CD14-positive monocyte (primary cell): ENCODE measurements at regions not wholly inside any gene's neighbourhood (a gene's known extent, or its start where the extent isn't known, plus 50 kb on each side); places are given as distances from the start of the nearest gene placed in this dataset.

Source experiments
- DNase-seq, 3 donors: peaks; one replicate each; pipeline ENCODE4 v3.0.0-alpha.2; 2011 to 2022
- H2AFZ ChIP-seq: 2 replicates; pipeline ENCODE4 v1.6.0; 2012; ENCODE audit warnings: mild to moderate bottlenecking, low read depth, low read length, inconsistent platforms; ENCODE audit not compliant: insufficient read depth, poor library complexity, severe bottlenecking
- H3K27ac ChIP-seq, 2 donors: 1 replicate in 1 of 2; 2 replicates in 1 of 2; pipeline ENCODE4 v1.5.1; 2012 to 2013; ENCODE audit warnings: low read length in 2 of 2, control low read depth in 1 of 2, inconsistent platforms in 1 of 2, low read depth in 1 of 2, mild to moderate bottlenecking in 1 of 2
- H3K27me3 ChIP-seq, 2 donors: one replicate each; pipeline versions ENCODE4 v1.6.0 to v1.6.1; 2011 to 2013; ENCODE audit warnings: low read length in 2 of 2; ENCODE audit not compliant: control insufficient read depth in 2 of 2, insufficient read depth in 2 of 2
- H3K36me3 ChIP-seq, 2 donors: replicated peaks in 1 of 2; 1 replicate in 1 of 2; 2 replicates in 1 of 2; pipeline versions ENCODE4 v1.5.1 to v1.6.1; 2012 to 2013; ENCODE audit warnings: low read length in 2 of 2, control low read depth in 1 of 2, inconsistent platforms in 1 of 2, mild to moderate bottlenecking in 1 of 2; ENCODE audit not compliant: insufficient read depth in 2 of 2, control insufficient read depth in 1 of 2
- H3K4me1 ChIP-seq, 2 donors: 1 replicate in 1 of 2; 2 replicates in 1 of 2; pipeline versions ENCODE4 v1.5.1 to v1.6.1; 2012 to 2013; ENCODE audit warnings: low read length in 2 of 2, control low read depth in 1 of 2, inconsistent platforms in 1 of 2, mild to moderate bottlenecking in 1 of 2, moderate library complexity in 1 of 2; ENCODE audit not compliant: insufficient read depth in 2 of 2, control insufficient read depth in 1 of 2
- H3K4me2 ChIP-seq: replicated peaks from 2 replicates; pipeline ENCODE3; 2012; ENCODE audit warnings: low read length, moderate library complexity, mild to moderate bottlenecking; ENCODE audit not compliant: poor library complexity, severe bottlenecking; ENCODE audit errors: extremely low read depth
- H3K4me3 ChIP-seq, 3 experiments: fragments of 200-600 bp in 1 of 3; sonication (generic) in 1 of 3; replicated peaks in 1 of 3; 1 replicate in 2 of 3; 2 replicates in 1 of 3; pipeline ENCODE4 v1.5.1; 2011 to 2013; ENCODE audit warnings: low read length in 3 of 3, mild to moderate bottlenecking in 3 of 3, control low read depth in 2 of 3, low read depth in 2 of 3, inconsistent platforms in 1 of 3, moderate library complexity in 1 of 3
- H3K79me2 ChIP-seq: 2 replicates; pipeline ENCODE4 v1.6.0; 2012; ENCODE audit warnings: mild to moderate bottlenecking, control low read depth, inconsistent platforms, low read length, moderate library complexity; ENCODE audit not compliant: insufficient read depth
- H3K9ac ChIP-seq: 2 replicates; pipeline ENCODE4 v1.6.0; 2017; ENCODE audit warnings: low read length, mild to moderate bottlenecking; ENCODE audit not compliant: insufficient read depth, poor library complexity, severe bottlenecking
- H3K9me3 ChIP-seq, 2 donors: replicated peaks in 1 of 2; 1 replicate in 1 of 2; 2 replicates in 1 of 2; pipeline versions ENCODE4 v1.5.1 to v1.6.1; 2012 to 2013; ENCODE audit warnings: low read length in 2 of 2, control low read depth in 1 of 2; ENCODE audit not compliant: control insufficient read depth in 1 of 2, insufficient read depth in 1 of 2
- H4K20me1 ChIP-seq: 2 replicates; pipeline ENCODE4 v1.6.0; 2012; ENCODE audit warnings: mild to moderate bottlenecking, low read length, control low read depth, moderate library complexity; ENCODE audit not compliant: insufficient read depth
- H3K27ac Mint-ChIP-seq, 7 donors: one replicate each; pipeline ENCODE4 v1.8.0; 2020; ENCODE audit warnings: mild to moderate bottlenecking in 7 of 7, mixed read lengths in 7 of 7, moderate library complexity in 6 of 7, inconsistent platforms in 2 of 7
- H3K27me3 Mint-ChIP-seq, 3 donors: one replicate each; pipeline ENCODE4 v1.8.0; 2021 to 2022; ENCODE audit warnings: low read depth in 3 of 3, mild to moderate bottlenecking in 3 of 3, mixed read lengths in 3 of 3, moderate library complexity in 3 of 3, inconsistent platforms in 1 of 3
- H3K36me3 Mint-ChIP-seq, 2 donors: one replicate each; pipeline ENCODE4 v1.8.0; 2020; ENCODE audit warnings: mixed read lengths in 2 of 2, inconsistent platforms in 1 of 2, mild to moderate bottlenecking in 1 of 2
- H3K4me1 Mint-ChIP-seq: one replicate; pipeline ENCODE4 v1.8.0; 2020; ENCODE audit warnings: mild to moderate bottlenecking, mixed read lengths
- H3K4me3 Mint-ChIP-seq, 2 donors: one replicate each; pipeline ENCODE4 v1.8.0; 2020; ENCODE audit warnings: mild to moderate bottlenecking in 2 of 2, mixed read lengths in 2 of 2, moderate library complexity in 1 of 2
- H3K9me3 Mint-ChIP-seq, 7 donors: one replicate each; pipeline ENCODE4 v1.8.0; 2020 to 2022; ENCODE audit warnings: mixed read lengths in 7 of 7, mild to moderate bottlenecking in 6 of 7, moderate library complexity in 6 of 7, inconsistent platforms in 2 of 7
- WGBS: methylation state at CpG from one replicate; pipeline ENCODE4 v1.1.5; 2013; ENCODE audit warnings: missing lambda C conversion rate; ENCODE audit not compliant: insufficient coverage; 5-methylcytosine and 5-hydroxymethylcytosine counted together
- intact Hi-C, 2 donors: fragments of 100-400 bp; cut with micrococcal nuclease; formaldehyde crosslinking; loops; one replicate each; pipeline versions ENCODE4 v1.15.0 to v1.15.1; 2023
- TF ChIP-seq, protein P1 (sequence below): fragments of 200-600 bp; IDR thresholded peaks from one replicate; pipeline ENCODE4 v1.8.0; 2022; ENCODE audit warnings: antibody characterized with exemption, mild to moderate bottlenecking

DNA sequence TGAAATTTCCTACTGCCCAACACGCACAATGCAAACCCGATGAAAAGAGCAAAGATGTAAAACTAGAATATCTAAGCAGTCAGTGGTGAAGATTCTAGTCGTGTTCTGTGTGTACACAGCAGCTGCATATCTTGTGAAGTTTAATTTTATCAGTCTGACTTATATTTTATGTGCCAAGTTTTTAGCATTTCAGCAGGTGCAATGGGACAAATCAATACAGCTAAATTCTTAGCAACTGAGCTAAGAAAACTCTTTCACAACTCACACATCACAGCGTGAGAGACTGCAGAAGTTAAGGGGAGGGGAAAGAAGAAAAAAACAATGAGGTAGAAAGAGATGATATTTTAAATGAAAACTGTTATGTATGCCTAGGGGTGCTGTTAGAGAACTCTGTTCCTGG lies 164.9 kb upstream of the NEBL start:
- no peak overlapping the region for H3K27ac ChIP-seq
- H3K4me3 ChIP-seq, result no peak overlapping the region
- no peak overlapping the region for H3K9ac ChIP-seq
- intact Hi-C loops, result no loop called here
- H3K79me2 ChIP-seq, result no peaks in the 10 kb centered on the region
- peaks cover 0 to 12% (median 4%) of the 10 kb centered on the region in 7 donors for H3K9me3 Mint-ChIP-seq
- no peaks in the 10 kb centered on the region for H3K36me3 Mint-ChIP-seq
- no peaks in the 10 kb centered on the region for H3K36me3 ChIP-seq
- no peak overlapping the region for H3K4me2 ChIP-seq
- DNase-seq, result no peak
- H3K27me3 Mint-ChIP-seq, result peaks cover 0 to 7% (median 0%) of the 10 kb centered on the region in 3 donors
- H3K4me1 ChIP-seq, result no peaks in the 10 kb centered on the region
- H3K4me1 Mint-ChIP-seq, result no peaks in the 10 kb centered on the region
- H3K27me3 ChIP-seq, result peaks cover 0 to 2% of the 10 kb centered on the region in 2 donors
- no peak overlapping the region for H2AFZ ChIP-seq
- no peak overlapping the region for H3K27ac Mint-ChIP-seq
- no peak overlapping the region for H3K4me3 Mint-ChIP-seq
- TF ChIP-seq, protein P1, sequence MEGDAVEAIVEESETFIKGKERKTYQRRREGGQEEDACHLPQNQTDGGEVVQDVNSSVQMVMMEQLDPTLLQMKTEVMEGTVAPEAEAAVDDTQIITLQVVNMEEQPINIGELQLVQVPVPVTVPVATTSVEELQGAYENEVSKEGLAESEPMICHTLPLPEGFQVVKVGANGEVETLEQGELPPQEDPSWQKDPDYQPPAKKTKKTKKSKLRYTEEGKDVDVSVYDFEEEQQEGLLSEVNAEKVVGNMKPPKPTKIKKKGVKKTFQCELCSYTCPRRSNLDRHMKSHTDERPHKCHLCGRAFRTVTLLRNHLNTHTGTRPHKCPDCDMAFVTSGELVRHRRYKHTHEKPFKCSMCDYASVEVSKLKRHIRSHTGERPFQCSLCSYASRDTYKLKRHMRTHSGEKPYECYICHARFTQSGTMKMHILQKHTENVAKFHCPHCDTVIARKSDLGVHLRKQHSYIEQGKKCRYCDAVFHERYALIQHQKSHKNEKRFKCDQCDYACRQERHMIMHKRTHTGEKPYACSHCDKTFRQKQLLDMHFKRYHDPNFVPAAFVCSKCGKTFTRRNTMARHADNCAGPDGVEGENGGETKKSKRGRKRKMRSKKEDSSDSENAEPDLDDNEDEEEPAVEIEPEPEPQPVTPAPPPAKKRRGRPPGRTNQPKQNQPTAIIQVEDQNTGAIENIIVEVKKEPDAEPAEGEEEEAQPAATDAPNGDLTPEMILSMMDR, result no peak
- peaks cover 0 to 4% of the 10 kb centered on the region in 2 donors for H3K9me3 ChIP-seq
- 87% methylated on average over 3 of the region's 4 CpGs for WGBS
- H4K20me1 ChIP-seq, result no peaks in the 10 kb centered on the region

DNA sequence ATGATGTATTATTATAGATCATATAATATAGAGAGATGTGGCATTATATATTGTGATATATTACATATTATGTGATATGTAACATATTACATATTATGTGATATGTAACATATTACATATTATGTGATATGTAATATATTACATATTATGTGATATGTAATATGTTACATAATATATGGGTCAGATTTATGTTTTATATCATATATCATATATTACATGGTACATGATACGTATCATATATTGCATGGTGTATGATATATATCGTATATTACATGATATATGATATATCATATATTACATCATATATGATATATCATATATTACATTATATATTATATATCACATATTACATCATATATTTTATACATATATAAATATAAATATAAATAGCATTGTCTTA lies 164.1 kb upstream of the NEBL start:
- Histone ChIP-seq H3K27me3 (peaks cover 0 to 2% of the 10 kb centered on the region in 2 donors), H3K9ac (no peak overlapping the region), H3K79me2 (no peaks in the 10 kb centered on the region), H4K20me1 (no peaks in the 10 kb centered on the region), H2AFZ (no peak overlapping the region), H3K27ac (no peak overlapping the region), H3K4me2 (no peak overlapping the region), H3K9me3 (peaks cover 0 to 4% of the 10 kb centered on the region in 2 donors), H3K4me3 (no peak overlapping the region), H3K36me3 (no peaks in the 10 kb centered on the region), H3K4me1 (no peaks in the 10 kb centered on the region)
- intact Hi-C loops, result no loop called here
- H3K4me3 Mint-ChIP-seq, result no peak overlapping the region
- H3K9me3 Mint-ChIP-seq, result peaks cover 0 to 12% (median 4%) of the 10 kb centered on the region in 7 donors
- WGBS, result no CpG with 5 or more reads among the region's 2 CpGs
- TF ChIP-seq, protein P1, result no peak
- H3K4me1 Mint-ChIP-seq, result no peaks in the 10 kb centered on the region
- no peaks in the 10 kb centered on the region for H3K36me3 Mint-ChIP-seq
- no peak overlapping the region for H3K27ac Mint-ChIP-seq
- H3K27me3 Mint-ChIP-seq, result peaks cover 0 to 7% (median 0%) of the 10 kb centered on the region in 3 donors
- no peak for DNase-seq
